Choroid plexus epithelial cell (primary cell): ENCODE measurements at regions not wholly inside any gene's neighbourhood (a gene's known extent, or its start where the extent isn't known, plus 50 kb on each side); places are given as distances from the start of the nearest gene placed in this dataset.

Experiments
- DNase-seq: peaks from one replicate; pipeline ENCODE4 v3.0.0-alpha.2; 2010; ENCODE audit warnings: low read depth
- H3K4me3 ChIP-seq: 2 replicates; pipeline ENCODE4 v1.5.1; 2011; ENCODE audit warnings: low read depth, mild to moderate bottlenecking, control low read depth, low read length, moderate library complexity
- TF ChIP-seq, protein P1 (sequence below): conservative IDR thresholded peaks from 2 replicates; pipeline ENCODE4 v1.5.1; 2011; ENCODE audit warnings: low read depth, mild to moderate bottlenecking, control low read depth, inconsistent platforms, low read length, moderate library complexity

DNA sequence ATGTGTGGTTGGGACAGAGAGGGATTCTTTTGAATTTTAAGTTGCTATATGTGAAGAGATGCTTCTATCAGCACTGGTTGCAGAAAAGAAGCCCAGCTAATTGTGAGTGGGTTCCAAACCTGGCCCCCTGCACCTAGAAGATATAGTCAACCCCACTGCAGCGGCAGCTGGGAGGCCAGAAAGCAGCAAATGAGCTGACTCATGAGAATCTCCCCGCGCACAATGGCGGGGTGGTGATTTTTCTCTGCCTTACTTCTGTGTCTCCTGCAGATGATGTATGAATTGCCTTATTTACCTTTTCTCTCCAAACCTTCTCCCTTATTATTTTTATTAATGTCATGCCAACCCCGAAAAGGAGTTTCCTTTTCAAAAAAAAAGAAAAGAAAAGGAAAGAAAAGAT, 89.7 kb downstream of the MAF start:
- TF ChIP-seq, protein P1, sequence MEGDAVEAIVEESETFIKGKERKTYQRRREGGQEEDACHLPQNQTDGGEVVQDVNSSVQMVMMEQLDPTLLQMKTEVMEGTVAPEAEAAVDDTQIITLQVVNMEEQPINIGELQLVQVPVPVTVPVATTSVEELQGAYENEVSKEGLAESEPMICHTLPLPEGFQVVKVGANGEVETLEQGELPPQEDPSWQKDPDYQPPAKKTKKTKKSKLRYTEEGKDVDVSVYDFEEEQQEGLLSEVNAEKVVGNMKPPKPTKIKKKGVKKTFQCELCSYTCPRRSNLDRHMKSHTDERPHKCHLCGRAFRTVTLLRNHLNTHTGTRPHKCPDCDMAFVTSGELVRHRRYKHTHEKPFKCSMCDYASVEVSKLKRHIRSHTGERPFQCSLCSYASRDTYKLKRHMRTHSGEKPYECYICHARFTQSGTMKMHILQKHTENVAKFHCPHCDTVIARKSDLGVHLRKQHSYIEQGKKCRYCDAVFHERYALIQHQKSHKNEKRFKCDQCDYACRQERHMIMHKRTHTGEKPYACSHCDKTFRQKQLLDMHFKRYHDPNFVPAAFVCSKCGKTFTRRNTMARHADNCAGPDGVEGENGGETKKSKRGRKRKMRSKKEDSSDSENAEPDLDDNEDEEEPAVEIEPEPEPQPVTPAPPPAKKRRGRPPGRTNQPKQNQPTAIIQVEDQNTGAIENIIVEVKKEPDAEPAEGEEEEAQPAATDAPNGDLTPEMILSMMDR = no peak
- H3K4me3 ChIP-seq = no peak overlapping the region
- DNase-seq = no peak

DNA sequence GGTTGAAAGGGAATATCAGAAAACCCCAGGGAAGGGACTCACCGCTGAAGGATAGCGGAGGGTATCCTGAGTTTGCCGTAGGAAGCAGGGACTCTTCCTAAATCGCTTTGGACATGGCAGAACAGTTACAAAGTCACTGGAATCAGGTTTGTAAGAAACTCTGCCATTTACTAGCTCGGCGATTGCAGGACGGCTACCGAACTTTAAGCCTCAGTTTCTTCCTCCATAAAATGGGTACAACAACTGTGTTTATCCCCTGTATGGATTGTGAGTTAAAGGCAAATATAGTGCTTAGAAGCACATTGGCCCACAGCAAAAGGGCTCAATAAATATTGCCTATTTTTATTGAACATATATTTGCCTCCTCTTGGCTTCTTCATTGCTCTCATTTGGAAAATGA, 90.6 kb downstream of the MAF start:
- no peak overlapping the region for H3K4me3 ChIP-seq
- TF ChIP-seq, protein P1 = no peak
- no peak for DNase-seq

DNA sequence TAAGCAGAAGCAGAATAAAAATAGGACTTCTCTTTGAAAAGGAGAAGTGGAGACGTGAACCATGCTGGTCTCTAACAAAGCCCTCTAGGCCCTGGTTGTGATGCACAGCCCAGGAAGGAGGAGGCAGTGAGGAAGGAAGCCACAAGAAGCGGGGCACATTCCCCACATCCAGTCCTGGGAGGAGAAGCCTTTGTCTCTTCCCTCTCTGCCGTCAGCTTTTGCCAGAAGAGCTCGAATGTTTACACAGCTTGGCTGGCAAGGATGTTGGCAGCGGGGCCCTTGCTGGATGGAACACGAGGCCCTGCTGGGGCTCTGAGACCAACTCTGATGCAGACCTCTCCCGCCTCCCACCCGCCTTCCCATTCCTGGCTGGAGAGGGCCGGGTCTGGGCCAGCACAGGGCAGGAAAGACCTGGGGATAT, 91.3 kb downstream of the MAF start:
- H3K4me3 ChIP-seq = no peak overlapping the region
- DNase-seq = no peak
- TF ChIP-seq, protein P1 = no peak

DNA sequence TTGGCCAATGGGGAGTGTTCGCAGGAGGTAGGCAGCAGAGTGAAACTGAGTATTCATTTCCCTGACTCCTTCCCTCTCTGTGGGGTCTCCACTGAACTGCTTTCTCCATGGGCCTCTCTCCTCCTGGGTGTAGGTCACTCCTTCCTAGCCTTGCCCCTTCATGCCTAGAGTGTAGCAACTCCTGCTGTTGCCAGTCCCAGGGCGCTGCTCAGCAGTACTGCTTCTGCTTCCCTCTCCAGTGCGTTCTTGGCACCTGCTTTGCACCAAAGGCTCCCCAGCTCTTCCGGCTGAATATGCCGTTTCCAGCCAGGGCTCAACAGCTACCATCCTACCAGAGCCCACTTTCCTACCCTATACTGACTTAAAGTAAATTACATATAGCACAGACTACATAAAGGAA, 92.2 kb downstream of the MAF start:
- no peak for DNase-seq
- no peak overlapping the region for H3K4me3 ChIP-seq
- TF ChIP-seq, protein P1 = no peak

DNA sequence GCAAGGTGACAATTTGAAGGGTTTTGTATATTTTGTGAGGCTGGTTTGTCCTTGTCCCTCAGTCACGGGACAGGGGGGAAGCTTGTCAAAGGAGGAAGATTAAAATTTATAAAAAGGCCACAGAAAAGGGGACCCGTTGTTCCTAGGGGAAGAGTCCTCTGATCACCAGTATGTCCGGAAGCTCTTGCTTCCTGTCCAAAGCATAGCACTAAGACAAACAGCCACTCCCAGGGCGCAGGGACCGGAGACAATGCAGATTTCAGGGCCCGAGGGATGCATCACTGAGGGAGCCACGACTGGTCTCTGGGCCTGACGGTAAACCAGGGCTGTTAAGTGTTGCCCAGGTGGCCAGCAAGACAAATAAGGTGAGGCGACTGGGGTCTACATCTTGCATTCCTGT, 95.2 kb downstream of the MAF start:
- no peak overlapping the region for H3K4me3 ChIP-seq
- no peak for DNase-seq
- TF ChIP-seq, protein P1 = no peak

DNA sequence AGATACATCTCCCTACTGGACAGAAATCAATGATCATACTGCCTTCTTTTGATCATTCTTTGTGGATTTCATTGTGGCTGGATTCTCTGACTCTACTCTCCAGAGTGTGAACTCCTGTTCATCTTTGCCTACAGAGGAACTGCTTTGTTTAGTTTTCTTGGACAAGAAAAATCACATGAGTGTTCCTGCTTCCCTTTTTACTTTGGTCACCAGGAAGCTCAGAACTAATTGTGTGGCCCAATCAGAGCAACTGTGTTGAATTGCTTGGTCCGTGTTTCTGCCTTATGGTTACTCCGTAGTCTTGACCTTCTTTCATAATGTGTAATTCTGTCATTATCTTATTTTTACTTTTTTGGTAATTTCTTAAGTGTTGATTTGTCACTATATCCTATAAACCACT, 97.0 kb downstream of the MAF start:
- TF ChIP-seq, protein P1 = no peak
- no peak overlapping the region for H3K4me3 ChIP-seq
- DNase-seq = no peak

DNA sequence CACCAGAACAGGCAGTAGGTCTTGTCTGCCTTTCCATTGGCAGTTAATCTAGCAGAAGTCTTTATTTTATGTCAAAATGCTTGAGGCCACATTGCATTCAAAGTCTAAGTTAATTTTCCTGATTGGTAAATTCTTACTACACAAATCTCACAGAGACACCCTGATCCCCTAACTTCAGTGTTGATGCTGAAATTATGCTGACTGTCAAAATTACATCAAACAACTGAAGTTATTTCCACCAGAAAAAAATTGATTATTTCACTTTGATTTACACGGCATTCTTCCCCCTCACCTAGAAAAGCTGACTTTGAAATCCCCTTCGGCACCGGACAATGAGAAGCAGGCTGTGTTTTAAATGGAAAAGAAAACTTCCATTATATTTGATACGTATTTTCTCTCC, 99.1 kb downstream of the MAF start:
- no peak overlapping the region for H3K4me3 ChIP-seq
- TF ChIP-seq, protein P1 = no peak
- DNase-seq = no peak
